ENCODE measurements at regions not wholly inside any gene's neighbourhood (a gene's known extent, or its start where the extent isn't known, plus 50 kb on each side); places are given as distances from the start of the nearest gene placed in this dataset.

DNA sequence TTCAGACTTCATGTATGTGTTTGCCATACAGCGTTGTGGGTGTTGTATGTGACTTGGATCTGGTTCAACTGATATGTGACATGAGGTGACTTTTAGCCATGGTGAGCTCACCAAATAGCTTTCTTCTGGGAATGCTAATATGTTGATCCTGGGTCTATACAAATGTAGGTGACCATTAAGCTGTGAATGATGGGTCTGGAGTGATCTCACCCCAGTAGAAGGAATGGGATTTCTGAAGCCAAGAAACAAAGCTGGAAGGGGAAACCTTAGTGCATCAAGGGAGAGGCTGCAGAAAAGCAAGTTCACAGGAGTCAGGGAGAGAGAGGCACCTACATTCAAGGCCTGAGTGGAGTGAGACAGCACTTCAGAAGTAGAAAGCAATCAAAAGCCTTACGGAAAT, 421.0 kb upstream of the THRB start:
- CTCF ChIA-PET, result interaction anchor here (0.7 kb wide), 1 partner anchor 8 kb away, joined by 3 read pairs; no protein-coding TSS in a partner anchor
- no peak overlapping the region for H3K4me3 ChIP-seq (ENCODE audit: low read depth, low read length)
- TF ChIP-seq, protein P1, sequence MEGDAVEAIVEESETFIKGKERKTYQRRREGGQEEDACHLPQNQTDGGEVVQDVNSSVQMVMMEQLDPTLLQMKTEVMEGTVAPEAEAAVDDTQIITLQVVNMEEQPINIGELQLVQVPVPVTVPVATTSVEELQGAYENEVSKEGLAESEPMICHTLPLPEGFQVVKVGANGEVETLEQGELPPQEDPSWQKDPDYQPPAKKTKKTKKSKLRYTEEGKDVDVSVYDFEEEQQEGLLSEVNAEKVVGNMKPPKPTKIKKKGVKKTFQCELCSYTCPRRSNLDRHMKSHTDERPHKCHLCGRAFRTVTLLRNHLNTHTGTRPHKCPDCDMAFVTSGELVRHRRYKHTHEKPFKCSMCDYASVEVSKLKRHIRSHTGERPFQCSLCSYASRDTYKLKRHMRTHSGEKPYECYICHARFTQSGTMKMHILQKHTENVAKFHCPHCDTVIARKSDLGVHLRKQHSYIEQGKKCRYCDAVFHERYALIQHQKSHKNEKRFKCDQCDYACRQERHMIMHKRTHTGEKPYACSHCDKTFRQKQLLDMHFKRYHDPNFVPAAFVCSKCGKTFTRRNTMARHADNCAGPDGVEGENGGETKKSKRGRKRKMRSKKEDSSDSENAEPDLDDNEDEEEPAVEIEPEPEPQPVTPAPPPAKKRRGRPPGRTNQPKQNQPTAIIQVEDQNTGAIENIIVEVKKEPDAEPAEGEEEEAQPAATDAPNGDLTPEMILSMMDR (IDR thresholded peaks at IDR 0.05; ENCODE audit: insufficient read depth, low read length, missing control alignments), result no peak

DNA sequence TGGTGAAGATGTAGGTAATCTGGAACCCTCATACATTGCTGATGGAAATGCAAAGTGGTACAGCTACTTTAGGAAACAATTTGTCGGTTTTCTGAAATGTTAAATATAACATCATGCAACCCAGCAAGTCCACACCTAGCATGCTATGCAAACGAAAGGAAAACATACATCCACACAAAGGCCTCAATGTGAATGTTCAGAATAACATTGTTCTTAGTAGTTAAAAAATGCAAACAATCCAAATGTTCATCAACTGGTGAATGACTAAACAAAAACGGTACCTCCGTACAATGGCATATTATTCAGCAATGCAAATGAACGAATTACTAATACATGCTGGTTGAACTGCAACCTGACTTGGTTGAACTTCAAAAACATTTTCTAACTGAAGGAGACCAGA, 423.3 kb upstream of the THRB start:
- TF ChIP-seq, protein P1 (IDR thresholded peaks at IDR 0.05; ENCODE audit: insufficient read depth, low read length, missing control alignments), result no peak
- POLR2A ChIA-PET, result no interaction called here
- no peak overlapping the region for H3K4me3 ChIP-seq (ENCODE audit: low read depth, low read length)
- DNase-seq (ENCODE audit: low read depth, low spot score), result no peak
- CTCF ChIA-PET, result no interaction called here

More for the DNA sequence above, 421.0 kb upstream of the THRB start:
- no peak for DNase-seq (ENCODE audit: low read depth, low spot score)
- POLR2A ChIA-PET, result no interaction called here

DNA sequence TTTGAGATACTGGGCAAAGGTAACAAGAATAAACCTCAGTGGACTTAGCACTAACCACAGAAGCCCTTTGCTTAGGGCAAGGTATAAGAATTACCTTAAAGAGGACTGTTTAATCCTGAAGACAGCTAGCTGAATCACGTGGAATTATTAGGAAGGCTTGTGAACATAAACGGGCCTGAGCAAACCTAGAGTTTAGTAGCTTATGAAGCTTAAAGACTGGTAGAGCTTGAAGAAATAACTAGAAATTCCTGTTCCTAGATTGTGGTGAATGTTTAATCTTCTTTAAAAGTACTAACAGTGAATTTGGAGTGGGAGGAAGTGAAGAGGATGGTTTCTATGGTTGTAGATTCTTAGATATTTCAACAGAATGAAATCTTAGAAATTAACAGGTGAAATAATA, 428.9 kb upstream of the THRB start:
- ChIA-PET POLR2A (no interaction called here), CTCF (no interaction called here)
- DNase-seq (ENCODE audit: low read depth, low spot score), result no peak
- TF ChIP-seq, protein P1 (IDR thresholded peaks at IDR 0.05; ENCODE audit: insufficient read depth, low read length, missing control alignments), result no peak
- H3K4me3 ChIP-seq (ENCODE audit: low read depth, low read length), result no peak overlapping the region

DNA sequence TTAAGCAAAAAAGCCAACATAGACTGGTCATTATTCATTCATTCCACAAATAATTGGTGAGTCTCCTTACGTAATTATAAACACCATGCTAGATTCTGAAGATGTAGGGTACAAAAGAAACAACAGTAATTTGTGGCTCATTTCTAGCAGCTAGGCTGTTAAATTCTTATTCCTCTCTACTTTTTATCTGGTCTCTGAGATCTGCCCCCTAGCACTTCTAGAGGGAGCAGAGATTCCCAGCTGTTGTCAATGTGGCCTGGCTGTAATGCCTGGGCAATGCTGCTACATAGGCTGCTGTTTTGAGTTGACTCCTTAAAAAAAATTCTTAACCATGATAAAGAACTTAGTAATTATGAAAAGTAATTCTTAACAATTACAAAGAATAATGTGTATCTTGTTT, 434.9 kb upstream of the THRB start:
- no peak overlapping the region for H3K4me3 ChIP-seq (ENCODE audit: low read depth, low read length)
- ChIA-PET POLR2A (no interaction called here), CTCF (no interaction called here)
- TF ChIP-seq, protein P1 (IDR thresholded peaks at IDR 0.05; ENCODE audit: insufficient read depth, low read length, missing control alignments), result no peak
- no peak for DNase-seq (ENCODE audit: low read depth, low spot score)

DNA sequence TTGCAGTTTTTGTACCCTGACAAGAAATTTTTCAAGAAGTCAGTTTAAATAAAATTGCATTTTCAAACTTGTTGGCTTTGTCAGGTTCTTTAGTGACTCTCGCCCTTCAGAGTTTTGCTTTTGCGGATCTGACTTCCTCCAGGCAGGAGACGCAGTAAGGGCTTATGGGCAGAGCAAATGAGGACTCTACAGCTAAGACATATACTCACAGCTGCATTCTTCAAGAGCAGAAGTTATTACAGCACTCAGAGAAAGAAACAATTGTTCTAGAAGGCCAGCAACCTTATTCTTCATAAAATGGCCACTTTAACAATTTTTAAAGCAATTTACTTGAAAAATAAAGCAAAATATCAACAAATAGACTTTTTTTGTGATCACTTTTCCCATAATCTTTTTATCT, 438.8 kb upstream of the THRB start:
- POLR2A ChIA-PET, result no interaction called here

DNA sequence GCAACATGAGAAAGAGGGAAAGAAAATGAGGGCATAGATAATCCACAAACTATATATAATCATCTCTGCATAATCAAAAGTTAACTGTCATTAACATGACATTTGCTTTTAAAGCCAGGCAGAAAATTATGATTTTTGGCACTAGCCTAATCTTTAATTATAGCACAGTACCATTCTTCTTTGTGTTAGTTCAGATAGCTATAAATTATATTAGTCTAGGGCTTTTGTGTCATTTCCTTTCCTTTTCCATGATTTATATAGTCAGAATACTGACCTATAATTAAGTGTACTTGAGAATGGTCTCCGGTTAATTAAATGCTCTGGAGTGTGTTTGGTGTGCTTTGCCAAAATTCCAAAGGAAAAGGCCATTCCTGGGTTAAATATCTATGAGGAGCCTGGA, 441.9 kb upstream of the THRB start:
- TF ChIP-seq, protein P1 (IDR thresholded peaks at IDR 0.05; ENCODE audit: insufficient read depth, low read length, missing control alignments), result no peak
- ChIA-PET CTCF (no interaction called here), POLR2A (no interaction called here)
- H3K4me3 ChIP-seq (ENCODE audit: low read depth, low read length), result no peak overlapping the region
- DNase-seq (ENCODE audit: low read depth, low spot score), result no peak

More for the DNA sequence above, 438.8 kb upstream of the THRB start:
- TF ChIP-seq, protein P1 (IDR thresholded peaks at IDR 0.05; ENCODE audit: insufficient read depth, low read length, missing control alignments), result no peak
- no peak for DNase-seq (ENCODE audit: low read depth, low spot score)
- CTCF ChIA-PET, result no interaction called here
- no peak overlapping the region for H3K4me3 ChIP-seq (ENCODE audit: low read depth, low read length)

All from AG04449 (cell line).